ENCODE measurements at regions not wholly inside any gene's neighbourhood (a gene's known extent, or its start where the extent isn't known, plus 50 kb on each side); places are given as distances from the start of the nearest gene placed in this dataset.

- DNase-seq (ENCODE audit: low spot score), result no peak
Observed at GRCh38 chr6:40721271-40721952, 134.2 kb upstream of the LRFN2 start.

- DNase-seq (ENCODE audit: low spot score), result no peak
Observed at GRCh38 chr6:40720375-40720748, 133.2 kb upstream of the LRFN2 start.

- DNase-seq (ENCODE audit: low spot score), result peak; percentile 51
Observed at GRCh38 chr6:40719671-40720374, 132.7 kb upstream of the LRFN2 start.

GRCh38 chr6:40718401-40718800, 131.2 kb upstream of the LRFN2 start:
- no peak for DNase-seq (ENCODE audit: low spot score)

- DNase-seq (ENCODE audit: low spot score), result no peak
Observed at GRCh38 chr6:40717411-40718057, 130.4 kb upstream of the LRFN2 start.

- DNase-seq (ENCODE audit: low spot score), result no peak
Observed at GRCh38 chr6:40715570-40716403, 128.6 kb upstream of the LRFN2 start.

GRCh38 chr6:40714576-40715564, 127.7 kb upstream of the LRFN2 start:
- no peak for DNase-seq (ENCODE audit: low spot score)

- DNase-seq (ENCODE audit: low spot score), result no peak
Observed at GRCh38 chr6:40714143-40714542, 127.0 kb upstream of the LRFN2 start.

GRCh38 chr6:40713002-40713719, 126.0 kb upstream of the LRFN2 start:
- DNase-seq (ENCODE audit: low spot score), result no peak

- DNase-seq (ENCODE audit: low spot score), result no peak
Observed at GRCh38 chr6:40710626-40711330, 123.6 kb upstream of the LRFN2 start.

GRCh38 chr6:40708049-40708448, 120.9 kb upstream of the LRFN2 start:
- DNase-seq (ENCODE audit: low spot score), result no peak

- no peak for DNase-seq (ENCODE audit: low spot score)
Observed at GRCh38 chr6:40706178-40706577, 119.0 kb upstream of the LRFN2 start.

GRCh38 chr6:40705354-40705753, 118.2 kb upstream of the LRFN2 start:
- no peak for DNase-seq (ENCODE audit: low spot score)

- no peak for DNase-seq (ENCODE audit: low spot score)
Observed at GRCh38 chr6:40701352-40702007, 114.3 kb upstream of the LRFN2 start.

- no peak for DNase-seq (ENCODE audit: low spot score)
Observed at GRCh38 chr6:40700006-40700580, 112.9 kb upstream of the LRFN2 start.

GRCh38 chr6:40695750-40696415, 108.7 kb upstream of the LRFN2 start:
- no peak for DNase-seq (ENCODE audit: low spot score)

- no peak for DNase-seq (ENCODE audit: low spot score)
Observed at GRCh38 chr6:40695114-40695513, 108.0 kb upstream of the LRFN2 start.

GRCh38 chr6:40693768-40694167, 106.6 kb upstream of the LRFN2 start:
- DNase-seq (ENCODE audit: low spot score), result no peak

Measured in germinal center (tissue), 1 donor.